ENCODE measurements at regions not wholly inside any gene's neighbourhood (a gene's known extent, or its start where the extent isn't known, plus 50 kb on each side); places are given as distances from the start of the nearest gene placed in this dataset.
"Not testable (repeated sequence)": the region's sequence is repeated elsewhere in the genome, so short reads cannot be mapped to it uniquely, and the experiment has no call there.

DNA sequence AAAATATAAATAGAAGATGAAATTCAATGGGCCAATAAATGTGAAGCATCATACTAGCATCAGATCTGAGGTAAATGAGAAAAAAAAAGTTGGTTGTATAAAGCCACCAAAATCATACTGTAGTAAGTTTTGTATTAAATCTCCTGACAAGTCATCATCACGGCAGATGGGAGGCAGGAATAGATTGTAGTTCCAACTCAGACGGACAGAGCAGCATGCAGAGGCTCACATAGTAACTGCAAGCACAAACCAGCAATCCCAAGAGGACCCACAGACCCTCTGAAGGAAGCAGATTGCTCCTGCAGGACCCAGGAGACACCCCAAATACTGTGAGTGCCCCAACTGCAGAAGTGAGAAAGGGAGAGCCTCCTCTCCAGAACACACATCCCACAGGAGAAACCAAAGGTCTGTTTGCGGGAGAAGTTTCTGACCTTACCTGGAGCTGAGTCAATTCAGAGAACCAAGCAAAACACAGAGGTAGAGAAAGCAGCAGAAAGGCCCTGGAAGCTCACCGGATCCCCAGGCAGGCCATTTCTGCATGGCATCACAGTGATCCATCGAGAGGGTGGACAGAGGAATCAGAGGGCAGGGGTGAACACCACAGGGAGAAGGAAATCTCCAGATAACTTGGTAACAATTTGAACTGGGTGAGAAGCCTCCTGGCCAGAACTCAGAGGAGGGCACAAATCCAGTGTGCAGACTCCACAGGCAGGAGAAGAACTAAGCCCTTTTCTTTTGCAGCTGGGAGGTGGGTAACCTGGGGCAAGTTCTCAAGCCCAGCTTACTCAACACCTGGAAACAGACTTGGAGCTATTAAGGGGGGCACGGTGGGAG is 141.6 kb upstream of the ARHGEF26 start:
- no peak for DNase-seq

DNA sequence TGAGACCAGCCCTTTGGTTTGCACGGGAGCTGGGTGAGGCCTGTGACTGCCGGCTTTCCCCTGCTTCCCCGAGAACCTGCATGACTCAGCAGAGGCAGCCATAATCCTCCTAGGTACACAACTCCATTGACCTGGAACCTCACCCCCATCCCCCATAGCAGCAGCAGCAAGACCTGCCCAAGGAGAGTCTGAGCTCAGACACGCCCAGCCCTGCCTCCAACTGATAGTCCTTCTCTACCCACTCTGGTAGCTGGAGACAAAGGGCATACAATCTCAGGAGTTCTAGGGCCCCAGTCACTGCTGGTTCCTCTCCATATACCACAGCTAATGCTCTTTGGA is 141.0 kb upstream of the ARHGEF26 start:
- no peak for DNase-seq

DNA sequence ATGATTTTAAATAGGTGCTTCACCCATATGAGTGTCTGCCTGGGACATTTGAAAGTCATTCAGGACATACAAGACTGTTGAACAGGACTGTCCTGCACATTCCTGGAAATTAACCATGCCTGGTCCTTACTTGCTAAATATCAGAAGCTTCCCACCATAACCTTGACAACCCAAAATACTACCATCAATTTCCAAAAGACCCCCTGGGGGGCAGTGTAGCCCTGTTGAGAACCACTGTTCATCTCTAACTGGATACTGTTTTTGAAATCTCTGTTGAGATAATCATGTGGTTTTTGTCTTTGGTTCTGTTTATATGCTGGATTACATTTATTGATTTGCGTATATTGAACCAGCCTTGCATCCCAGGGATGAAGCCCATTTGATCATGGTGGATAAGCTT is 123.8 kb upstream of the ARHGEF26 start:
- DNase-seq, result not testable (repeated sequence)

DNA sequence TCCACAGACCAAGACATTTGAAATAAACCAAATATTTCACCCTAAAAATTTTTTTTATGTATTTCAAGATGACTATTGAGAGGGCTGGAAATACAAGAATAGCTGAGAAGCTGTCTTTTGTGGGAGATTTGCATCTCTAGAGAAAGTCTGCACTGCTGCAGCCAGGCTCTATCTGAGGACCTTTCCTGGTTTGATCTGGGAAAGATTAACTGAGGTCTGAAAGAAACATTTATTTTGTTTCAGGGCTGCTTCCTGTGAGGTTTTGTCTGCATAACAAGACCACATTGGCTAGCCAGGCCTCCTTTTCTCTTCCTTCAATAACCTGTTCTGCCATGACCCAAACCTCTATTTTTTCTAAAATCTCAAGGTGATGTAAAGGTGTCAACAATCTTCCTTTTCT is 117.5 kb upstream of the ARHGEF26 start:
- no peak for DNase-seq

DNA sequence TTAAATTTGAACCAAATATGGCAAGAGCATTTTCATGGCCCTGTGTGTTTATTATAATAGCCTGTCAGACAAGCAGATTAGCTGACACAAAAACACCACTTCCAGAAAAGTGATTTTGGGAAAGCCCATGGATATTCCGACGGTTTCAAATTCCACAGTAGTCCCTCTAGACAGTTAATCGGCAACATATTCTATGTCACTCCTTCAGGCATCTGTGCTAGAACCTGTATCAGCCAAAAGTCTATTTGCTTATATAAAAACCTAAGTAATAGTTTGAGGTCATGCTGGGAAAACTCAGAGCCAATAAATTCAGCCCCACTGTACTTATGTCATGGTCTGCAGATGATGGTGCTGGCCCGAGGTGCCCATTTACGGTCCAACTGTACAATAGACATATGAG is 110.2 kb upstream of the ARHGEF26 start:
- DNase-seq, result no peak

DNA sequence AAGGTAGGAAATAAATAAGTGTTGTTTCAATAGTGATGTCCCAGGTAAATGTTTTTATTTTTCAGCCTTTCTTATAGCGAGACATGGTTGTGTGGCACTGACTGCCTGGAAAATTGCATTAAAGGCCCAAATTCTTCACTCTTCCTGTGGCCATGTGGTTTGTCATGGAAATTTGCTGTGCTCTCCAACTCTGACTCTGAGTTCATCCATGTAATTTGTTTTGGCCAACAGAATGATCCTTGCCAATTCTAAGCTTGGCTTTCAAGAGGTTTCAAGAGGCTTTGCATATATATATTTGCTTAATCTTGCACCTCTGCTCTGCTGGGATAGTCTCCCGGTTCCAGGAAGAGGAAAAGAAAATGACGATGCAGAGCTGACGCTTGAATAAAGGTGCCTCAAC is 107.5 kb upstream of the ARHGEF26 start:
- no peak for DNase-seq

DNA sequence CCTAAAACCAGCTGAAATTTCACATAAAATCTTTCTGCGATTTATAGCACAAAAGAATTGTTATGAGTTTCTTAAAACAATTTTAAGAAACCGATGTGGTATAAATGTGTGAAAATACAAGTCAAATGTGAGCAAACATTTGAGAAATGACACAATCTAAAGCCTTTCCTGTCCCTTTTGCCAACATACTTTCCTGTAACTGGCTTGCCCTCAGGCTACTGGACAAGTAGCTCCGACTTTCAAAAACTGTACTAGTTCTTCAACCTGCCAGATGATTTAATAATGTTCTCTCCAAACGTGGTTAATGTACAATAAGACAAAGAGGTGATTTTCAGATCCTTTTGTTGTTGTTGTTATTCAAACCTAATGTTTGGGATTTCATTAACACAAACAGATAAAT is 105.9 kb upstream of the ARHGEF26 start:
- no peak for DNase-seq

DNA sequence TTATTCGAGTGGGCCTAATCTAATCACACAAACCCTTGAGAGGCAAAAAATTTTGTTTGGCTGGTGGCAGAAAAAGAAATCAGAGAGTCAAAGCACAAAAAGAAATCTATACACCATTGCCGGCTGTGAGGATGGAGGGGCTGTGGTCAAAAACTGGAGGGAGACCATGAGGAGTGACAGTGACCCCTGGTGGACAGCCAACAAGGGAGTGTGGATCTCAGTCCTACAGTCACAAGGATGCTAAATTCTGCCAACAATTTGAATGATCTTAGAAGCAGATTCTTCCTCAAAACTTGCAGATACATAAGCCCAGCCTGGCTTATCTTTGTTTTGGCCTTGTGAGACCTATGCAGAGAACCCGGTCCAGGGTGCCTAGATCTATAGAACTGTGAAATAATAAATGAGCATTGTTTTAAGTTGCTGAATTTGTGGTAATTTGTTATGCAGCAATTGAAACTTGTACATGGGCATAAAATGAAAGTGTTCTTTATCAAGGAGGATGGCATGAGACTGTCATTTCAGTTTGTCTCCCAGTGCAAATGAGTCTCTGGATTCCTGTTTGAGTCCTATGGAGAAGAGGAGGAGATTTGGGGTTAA is 103.0 kb upstream of the ARHGEF26 start:
- DNase-seq, result no peak

DNA sequence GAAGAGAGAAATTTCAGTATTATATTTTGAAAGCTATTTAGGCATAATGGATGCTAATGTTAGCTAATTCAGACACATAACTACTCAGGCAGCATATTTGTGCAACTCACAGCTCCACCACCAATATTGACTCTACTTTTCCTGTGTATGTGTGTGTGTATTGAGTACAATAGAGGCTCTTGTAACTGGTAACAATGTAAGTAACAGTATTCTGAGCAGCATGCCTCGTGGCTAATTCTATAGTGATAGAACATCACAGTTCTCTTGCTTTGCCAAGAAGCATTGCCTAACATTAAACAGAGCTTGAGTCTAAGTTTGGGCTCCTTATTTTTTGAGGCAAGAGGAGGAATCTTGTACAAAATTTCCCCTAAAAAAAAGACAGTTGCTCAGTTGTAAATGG is 98.6 kb upstream of the ARHGEF26 start:
- DNase-seq, result peak in 2 of 14 donors; percentile 1 to 4

DNA sequence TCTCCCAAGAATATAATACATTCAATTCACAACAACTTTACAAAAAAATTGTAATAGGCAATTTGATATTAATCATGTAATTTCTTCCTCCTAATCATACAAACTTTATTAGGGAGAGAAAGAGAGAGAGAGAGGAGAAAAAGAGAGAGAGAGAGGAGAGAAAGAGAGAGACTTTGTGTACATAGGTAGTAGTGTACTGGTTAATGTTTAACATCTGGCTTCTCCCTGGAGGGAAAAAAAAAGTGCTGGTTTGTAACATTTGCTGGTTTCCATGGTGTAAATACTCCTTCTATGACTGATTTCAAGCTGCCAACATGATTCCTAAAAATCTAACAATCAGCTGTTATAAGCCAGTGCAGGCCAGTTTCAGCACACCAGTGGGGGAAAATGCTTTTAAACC is 98.0 kb upstream of the ARHGEF26 start:
- DNase-seq, result no peak

DNA sequence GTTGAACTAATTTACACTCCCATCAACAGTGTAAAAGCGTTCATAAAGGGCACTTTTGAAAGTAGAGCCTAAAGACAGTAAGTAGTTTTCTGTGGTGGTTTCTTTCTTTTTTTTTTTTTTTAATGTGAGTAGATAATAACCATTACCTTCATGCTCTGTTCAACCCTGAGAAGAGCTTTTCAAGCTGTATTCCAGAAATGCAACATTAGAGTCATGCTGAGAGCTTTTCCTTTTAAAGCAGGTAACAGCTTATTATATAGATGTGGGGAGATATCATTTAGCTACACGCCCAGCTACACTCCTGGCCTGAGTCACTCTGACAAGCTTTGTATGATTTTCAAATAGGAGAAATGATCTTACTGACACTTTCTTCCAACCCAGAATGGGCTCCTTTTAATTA is 96.2 kb upstream of the ARHGEF26 start:
- no peak for DNase-seq

DNA sequence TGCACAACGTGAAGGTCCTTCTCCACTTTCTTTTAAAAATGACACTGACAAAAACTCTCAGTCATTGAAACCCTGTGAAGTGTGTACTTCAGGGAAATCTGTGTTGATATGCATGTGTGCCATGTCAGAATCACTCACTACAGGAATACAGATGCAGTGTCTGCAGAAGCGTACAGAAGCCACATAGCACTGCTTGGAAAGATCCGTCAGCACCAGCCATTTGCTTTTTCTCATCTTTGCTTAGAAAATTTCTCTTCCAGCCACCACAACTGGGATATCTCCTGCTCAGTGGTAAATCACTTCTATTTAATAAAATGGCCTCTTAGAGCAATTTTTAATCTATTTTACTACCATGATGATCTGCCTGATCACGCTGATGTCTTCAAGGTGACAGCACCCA is 91.3 kb upstream of the ARHGEF26 start:
- DNase-seq, result no peak

DNA sequence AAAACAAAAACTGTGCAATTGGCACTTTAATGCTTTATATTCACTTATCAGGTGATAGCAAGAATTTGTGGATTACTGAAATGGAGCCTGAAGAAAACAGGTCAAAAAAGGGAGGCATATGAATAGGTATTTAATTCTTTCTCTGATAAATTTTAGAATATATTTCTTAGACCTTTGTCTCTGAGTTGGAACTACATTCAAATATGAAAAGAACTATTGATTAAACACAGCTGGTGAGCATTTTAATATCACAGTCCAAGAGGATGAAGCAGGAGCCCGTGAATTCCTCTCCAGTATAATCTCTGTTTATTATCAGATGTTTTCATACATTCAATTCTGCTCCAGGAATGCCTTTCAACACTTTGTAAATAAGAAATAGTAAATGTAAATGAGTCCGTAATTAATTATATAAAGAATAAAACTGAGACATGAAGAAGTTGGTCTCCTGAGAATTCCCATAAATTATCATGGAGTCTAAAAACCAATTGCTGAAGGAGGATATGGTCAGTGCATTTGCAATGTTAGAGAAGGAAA is 86.3 kb upstream of the ARHGEF26 start:
- DNase-seq, result no peak

DNA sequence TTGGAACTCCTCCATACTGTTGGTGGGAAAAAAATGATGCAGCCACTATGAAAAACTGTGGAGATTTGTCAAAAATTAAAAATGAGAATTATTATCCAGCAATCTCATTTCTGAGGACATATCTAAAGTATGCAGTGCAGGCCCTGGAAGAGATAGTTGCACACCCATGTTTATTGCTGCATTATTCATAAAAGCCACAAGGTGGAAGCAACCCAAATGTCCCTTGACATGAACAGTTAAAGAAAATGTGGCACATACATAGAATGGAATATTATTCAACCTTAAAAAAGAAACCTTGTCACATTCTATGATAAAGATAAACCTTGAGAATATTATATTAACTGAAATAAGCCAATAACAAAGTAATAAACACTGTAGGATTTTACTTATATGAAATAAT is 80.9 kb upstream of the ARHGEF26 start:
- no peak for DNase-seq

DNA sequence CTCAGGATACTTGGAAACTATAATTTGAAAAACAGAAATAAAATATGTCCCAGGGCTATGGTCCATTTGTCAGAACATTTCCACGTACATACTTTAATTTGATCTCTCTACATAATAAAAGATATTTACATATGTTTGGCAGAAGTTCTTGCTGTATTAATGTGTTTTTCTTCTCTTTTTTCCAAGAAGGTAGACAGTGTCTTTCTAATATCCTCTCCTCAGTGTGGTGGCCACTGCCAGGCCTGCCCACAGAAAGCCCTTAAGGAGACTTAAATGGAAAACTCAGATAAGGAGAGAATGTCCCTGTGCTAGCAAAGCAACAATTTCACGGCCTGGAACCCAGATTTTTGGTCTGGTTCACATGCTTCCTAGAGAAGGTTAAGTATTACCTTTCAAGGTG is 76.5 kb upstream of the ARHGEF26 start:
- DNase-seq, result no peak

DNA sequence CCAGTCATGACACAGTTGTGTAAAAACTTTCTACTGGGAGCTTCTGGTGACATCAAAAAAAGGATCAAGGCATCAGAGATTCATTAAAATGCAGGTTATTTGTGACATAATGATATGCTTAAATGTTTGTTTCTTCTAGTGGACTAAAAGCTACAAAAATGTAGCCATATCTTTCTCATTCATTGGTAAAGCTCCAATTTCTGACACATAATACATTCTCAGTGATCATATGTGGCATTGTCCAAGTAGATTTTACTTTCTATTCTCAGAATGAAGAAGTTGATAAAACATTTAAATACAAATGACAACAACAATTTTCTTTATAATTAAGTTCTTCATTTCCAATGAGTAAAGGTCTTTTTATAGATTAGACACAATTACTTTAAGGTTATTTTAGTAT is 71.0 kb upstream of the ARHGEF26 start:
- DNase-seq, result no peak

DNA sequence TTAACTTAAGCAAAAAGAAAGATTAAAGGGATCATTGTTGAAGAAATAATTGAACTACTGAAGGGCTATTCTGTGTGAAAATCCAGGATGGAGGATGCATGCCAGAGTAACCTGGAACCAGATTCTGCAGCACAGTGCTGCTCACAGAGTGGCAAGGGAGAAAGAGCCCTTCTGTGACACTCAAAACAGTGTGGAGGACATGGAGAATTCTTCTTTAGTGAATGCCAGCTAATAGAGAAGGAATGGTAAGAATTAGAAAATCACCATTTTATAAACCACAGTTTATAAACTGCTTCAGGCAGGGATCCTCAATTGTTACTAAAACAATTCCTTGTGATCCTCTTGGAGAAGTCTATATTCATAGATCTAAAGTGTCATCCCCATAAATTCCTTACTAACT is 70.4 kb upstream of the ARHGEF26 start:
- no peak for DNase-seq

DNA sequence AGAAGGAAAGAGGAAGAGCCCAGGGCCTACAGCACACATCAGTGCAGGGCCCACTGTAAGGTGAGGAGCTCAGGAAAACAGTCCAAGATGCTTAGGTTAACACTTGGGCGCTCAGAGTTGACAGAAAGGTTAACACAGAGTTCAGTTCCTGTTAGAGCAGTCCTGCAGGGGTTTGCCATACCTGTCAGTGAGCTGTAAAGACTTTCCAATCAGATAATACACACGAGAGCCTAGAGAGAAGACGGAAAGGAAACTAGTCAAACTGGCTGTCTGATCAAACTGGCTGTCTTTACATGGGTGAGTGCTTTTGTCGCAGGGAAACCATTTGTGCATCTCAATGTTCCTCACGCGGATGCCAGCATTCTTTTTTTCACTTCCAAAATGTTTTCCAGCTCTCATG is 61.4 kb upstream of the ARHGEF26 start:
- no peak for DNase-seq

DNA sequence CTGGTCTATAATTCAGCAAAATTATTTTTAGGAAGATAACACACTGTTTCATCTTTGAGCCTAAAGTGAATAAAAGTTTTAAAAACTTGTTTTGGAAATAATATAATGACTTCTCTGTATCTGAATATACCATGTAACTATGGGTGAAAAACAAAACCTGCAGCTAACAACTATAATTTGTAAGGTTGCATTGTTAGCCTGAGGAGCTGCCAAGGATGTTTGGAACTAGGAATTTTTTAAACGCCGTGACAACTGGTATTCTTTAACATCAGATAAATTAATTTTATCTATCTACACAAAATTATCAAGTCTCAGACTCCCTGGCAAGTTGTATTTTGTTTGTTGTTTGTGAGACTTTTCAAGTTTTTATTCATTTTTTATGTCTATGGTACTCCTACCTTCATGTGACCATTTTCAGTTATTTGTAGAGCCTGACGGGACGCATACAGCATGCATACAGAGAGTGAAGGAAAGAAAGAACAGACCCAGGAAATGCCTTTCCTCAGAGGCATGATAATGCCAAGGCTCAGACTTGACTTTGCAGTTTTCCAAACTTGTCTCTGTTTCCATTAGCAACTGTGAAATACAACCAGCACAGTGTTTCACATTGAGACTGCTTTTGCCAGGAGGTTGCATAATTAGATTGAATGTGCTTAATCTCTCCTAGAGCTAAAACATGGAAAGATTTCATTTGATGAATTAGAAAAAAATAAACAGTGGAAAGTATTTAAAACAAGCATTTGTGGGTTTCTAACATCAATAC is 60.8 kb upstream of the ARHGEF26 start:
- peak in 3 of 14 donors; percentile 11 to 17 (median 12) for DNase-seq

DNA sequence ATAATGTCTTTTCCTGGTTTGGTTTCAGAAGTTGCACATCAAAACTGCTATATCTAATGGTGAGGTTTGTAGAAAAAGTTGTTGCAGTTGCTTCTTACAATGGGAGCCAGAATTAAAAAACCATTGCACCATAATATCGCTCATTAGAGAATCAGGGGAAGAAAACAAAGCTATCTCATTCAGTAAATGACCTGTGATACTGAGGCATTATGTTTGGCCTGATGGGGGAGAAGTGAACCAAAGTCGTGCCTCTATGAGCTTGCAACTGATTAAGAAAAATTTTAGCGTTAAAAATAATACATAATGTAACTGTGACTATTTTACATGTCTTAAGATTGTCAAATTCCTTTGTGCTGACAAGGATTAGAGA is 60.2 kb upstream of the ARHGEF26 start:
- no peak for DNase-seq

DNA sequence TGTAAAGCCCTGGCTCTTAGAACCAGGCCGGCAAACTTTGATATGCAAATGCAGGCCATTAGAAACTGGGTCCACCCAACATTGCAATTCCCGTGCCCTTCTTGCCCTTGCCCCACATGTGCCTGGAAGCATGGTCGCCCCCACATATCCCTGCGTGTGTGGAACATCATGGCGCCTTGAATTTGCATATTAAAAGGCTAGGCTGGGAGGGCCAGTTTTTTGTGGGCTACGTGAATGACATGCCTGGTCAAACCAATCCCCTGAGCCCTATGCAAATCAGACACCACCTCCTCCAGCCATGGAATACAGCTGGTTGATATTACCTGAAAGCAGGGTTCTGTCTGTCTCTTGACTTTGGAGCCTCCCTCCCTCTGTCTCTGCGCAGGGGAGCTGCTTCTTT is 58.7 kb upstream of the ARHGEF26 start:
- no peak for DNase-seq

DNA sequence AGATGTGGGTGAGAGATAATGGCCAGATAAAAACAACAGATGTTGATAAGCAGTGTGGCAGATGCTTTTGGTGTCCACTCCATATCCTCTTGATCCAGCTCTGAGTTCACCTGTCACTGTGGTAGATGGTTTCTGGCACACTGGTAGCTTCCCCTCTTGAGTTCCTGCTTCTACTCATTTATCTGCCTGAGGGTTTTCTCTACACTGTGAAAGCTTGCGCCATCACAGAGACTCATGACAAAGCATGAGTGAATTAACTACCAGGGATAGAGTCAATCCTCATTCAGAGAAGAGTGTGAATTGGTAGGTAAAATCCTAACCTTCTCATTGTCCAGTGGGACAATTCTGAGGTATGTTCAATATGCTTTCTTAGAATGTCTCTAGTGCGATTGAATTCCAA is 50.0 kb upstream of the ARHGEF26 start:
- DNase-seq, result no peak

All from C1 segment of cervical spinal cord (tissue), 14 donors.